ENCODE measurements at regions not wholly inside any gene's neighbourhood (a gene's known extent, or its start where the extent isn't known, plus 50 kb on each side); places are given as distances from the start of the nearest gene placed in this dataset.
"Not testable (repeated sequence)": the region's sequence is repeated elsewhere in the genome, so short reads cannot be mapped to it uniquely, and the experiment has no call there.

GRCh38 chr7:26084418-26084817 lies 67.6 kb upstream of the NFE2L3 start:
- Histone ChIP-seq H3K9me3 (ENCODE audit: control insufficient read depth in 2 of 3, insufficient read depth in 1 of 3, low read length in 3 of 3) (no peaks in the 10 kb centered on the region), H3K4me3 (ENCODE audit: low read length in 3 of 3) (no peak overlapping the region), H3K4me1 (ENCODE audit: control insufficient read depth in 2 of 3, insufficient read depth in 2 of 3, low read depth in 1 of 3, low read length in 3 of 3) (no peaks in the 10 kb centered on the region), H3K27ac (ENCODE audit: low read depth in 2 of 2, low read length in 2 of 2) (no peak overlapping the region), H3K9ac (ENCODE audit: low read length in 3 of 3) (no peak overlapping the region), H3K36me3 (ENCODE audit: control insufficient read depth in 2 of 3, insufficient read depth in 3 of 3, low read length in 3 of 3) (no peaks in the 10 kb centered on the region), H3K27me3 (ENCODE audit: control insufficient read depth, insufficient read depth, low read length) (no peaks in the 10 kb centered on the region)
- no peak for FAIRE-seq
- intact Hi-C loops (cut with DNase I), result no loop called here
- DNase-seq, result no peak
- no peak for TF ChIP-seq CTCF (IDR thresholded peaks at IDR 0.05; ENCODE audit: borderline replicate concordance, extremely low read depth, insufficient read depth)

- Histone ChIP-seq H3K27ac (ENCODE audit: low read depth in 2 of 2, low read length in 2 of 2) (no peak overlapping the region), H3K4me3 (ENCODE audit: low read length in 3 of 3) (no peak overlapping the region), H3K36me3 (ENCODE audit: control insufficient read depth in 2 of 3, insufficient read depth in 3 of 3, low read length in 3 of 3) (no peaks in the 10 kb centered on the region), H3K9me3 (ENCODE audit: control insufficient read depth in 2 of 3, insufficient read depth in 1 of 3, low read length in 3 of 3) (no peaks in the 10 kb centered on the region), H3K9ac (ENCODE audit: low read length in 3 of 3) (no peak overlapping the region), H3K4me1 (ENCODE audit: control insufficient read depth in 2 of 3, insufficient read depth in 2 of 3, low read depth in 1 of 3, low read length in 3 of 3) (no peaks in the 10 kb centered on the region), H3K27me3 (ENCODE audit: control insufficient read depth, insufficient read depth, low read length) (no peaks in the 10 kb centered on the region)
- no peak for TF ChIP-seq CTCF (IDR thresholded peaks at IDR 0.05; ENCODE audit: borderline replicate concordance, extremely low read depth, insufficient read depth)
- FAIRE-seq (no peak), DNase-seq (no peak)
- intact Hi-C loops (cut with DNase I), result no loop called here
Observed at GRCh38 chr7:26085771-26086170, 66.2 kb upstream of the NFE2L3 start.

GRCh38 chr7:26087321-26088091 lies 64.5 kb upstream of the NFE2L3 start:
- no peak for FAIRE-seq
- H3K4me3 ChIP-seq (ENCODE audit: low read length in 3 of 3), result no peak overlapping the region
- no peaks in the 10 kb centered on the region for H3K4me1 ChIP-seq (ENCODE audit: control insufficient read depth in 2 of 3, insufficient read depth in 2 of 3, low read depth in 1 of 3, low read length in 3 of 3)
- no peak for TF ChIP-seq CTCF (IDR thresholded peaks at IDR 0.05; ENCODE audit: borderline replicate concordance, extremely low read depth, insufficient read depth)
- H3K36me3 ChIP-seq (ENCODE audit: control insufficient read depth in 2 of 3, insufficient read depth in 3 of 3, low read length in 3 of 3), result no peaks in the 10 kb centered on the region
- DNase-seq, result no peak
- no peaks in the 10 kb centered on the region for H3K9me3 ChIP-seq (ENCODE audit: control insufficient read depth in 2 of 3, insufficient read depth in 1 of 3, low read length in 3 of 3)
- H3K27ac ChIP-seq (ENCODE audit: low read depth in 2 of 2, low read length in 2 of 2), result no peak overlapping the region
- H3K27me3 ChIP-seq (ENCODE audit: control insufficient read depth, insufficient read depth, low read length), result no peaks in the 10 kb centered on the region
- no peak overlapping the region for H3K9ac ChIP-seq (ENCODE audit: low read length in 3 of 3)
- intact Hi-C loops (cut with DNase I), result no loop called here

- H3K36me3 ChIP-seq (ENCODE audit: control insufficient read depth in 2 of 3, insufficient read depth in 3 of 3, low read length in 3 of 3); DNase-seq; H3K9me3 ChIP-seq (ENCODE audit: control insufficient read depth in 2 of 3, insufficient read depth in 1 of 3, low read length in 3 of 3); H3K9ac ChIP-seq (ENCODE audit: low read length in 3 of 3); H3K27me3 ChIP-seq (ENCODE audit: control insufficient read depth, insufficient read depth, low read length); intact Hi-C loops (cut with DNase I); FAIRE-seq; H3K4me1 ChIP-seq (ENCODE audit: control insufficient read depth in 2 of 3, insufficient read depth in 2 of 3, low read depth in 1 of 3, low read length in 3 of 3); H3K4me3 ChIP-seq (ENCODE audit: low read length in 3 of 3); H3K27ac ChIP-seq (ENCODE audit: low read depth in 2 of 2, low read length in 2 of 2): not testable (repeated sequence)
Observed at GRCh38 chr7:26089469-26089868, 62.5 kb upstream of the NFE2L3 start.

All from kidney (tissue), 13 donors.